ENCODE measurements at regions not wholly inside any gene's neighbourhood (a gene's known extent, or its start where the extent isn't known, plus 50 kb on each side); places are given as distances from the start of the nearest gene placed in this dataset.
"Not testable (repeated sequence)": the region's sequence is repeated elsewhere in the genome, so short reads cannot be mapped to it uniquely, and the experiment has no call there.

DNA sequence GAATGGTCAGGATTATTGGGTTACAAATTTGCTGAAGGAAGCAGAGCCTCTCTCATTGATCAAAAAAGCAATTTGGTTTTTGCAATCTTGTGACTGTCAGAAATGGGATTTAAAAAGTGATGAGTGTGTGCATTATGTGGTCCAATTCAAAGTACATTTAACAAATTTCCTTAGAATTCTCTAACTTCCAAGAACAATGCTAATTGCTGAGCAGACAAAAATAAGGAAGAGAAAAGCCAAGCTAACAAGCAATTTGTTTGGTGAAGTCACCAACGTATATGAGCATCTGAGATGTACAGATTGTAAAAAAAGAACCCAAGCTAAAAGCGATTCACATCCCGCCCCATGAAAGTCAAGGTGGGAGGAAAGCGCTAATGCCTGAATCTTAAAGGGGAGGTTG lies 1643.9 kb downstream of the CDH8 start:
- DNase-seq (ENCODE audit: low spot score), result no peak

- DNase-seq (ENCODE audit: low spot score), result no peak
Observed at GRCh38 chr16:60371591-60371990, 1637.5 kb upstream of the GOT2 start.

DNA sequence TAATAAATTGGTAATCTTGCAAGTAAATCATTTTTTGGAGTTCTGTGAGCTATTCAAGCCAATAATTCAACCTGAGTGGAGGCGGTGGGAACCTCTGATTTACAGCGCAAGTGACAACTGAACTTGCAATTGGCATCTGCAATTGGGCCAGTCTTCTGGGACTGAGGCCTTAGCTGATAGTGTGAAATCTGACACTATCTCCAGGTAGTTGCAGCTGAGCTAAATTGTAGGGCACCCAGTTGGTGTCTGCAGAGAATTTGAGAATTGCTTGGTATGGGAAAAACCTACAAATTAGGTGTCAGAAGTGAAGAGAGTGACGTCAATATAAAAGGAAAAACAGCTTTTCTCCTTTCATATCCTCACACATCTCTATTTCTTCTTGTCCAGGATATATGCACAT lies 1633.6 kb upstream of the GOT2 start:
- DNase-seq (ENCODE audit: low spot score), result no peak

DNA sequence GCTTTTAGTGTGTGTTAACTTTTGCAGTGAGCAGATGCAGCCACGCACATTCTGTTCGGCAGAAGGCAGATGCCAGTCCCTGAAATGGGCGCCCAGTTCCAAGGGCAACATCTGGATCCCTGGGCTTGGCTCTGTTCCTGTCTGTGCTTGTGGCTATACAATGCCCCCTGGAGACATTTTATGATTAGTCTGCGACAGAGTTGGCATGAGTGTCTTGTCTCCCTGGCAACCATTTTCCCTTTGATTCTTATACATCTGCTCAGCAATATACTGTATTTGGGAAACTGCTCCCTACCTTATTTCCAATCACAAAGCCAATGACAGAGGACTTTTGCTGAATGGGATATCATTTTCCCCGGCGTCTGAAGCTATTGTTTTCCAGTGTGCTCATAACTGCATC lies 1629.5 kb upstream of the GOT2 start:
- DNase-seq (ENCODE audit: low spot score), result no peak

DNA sequence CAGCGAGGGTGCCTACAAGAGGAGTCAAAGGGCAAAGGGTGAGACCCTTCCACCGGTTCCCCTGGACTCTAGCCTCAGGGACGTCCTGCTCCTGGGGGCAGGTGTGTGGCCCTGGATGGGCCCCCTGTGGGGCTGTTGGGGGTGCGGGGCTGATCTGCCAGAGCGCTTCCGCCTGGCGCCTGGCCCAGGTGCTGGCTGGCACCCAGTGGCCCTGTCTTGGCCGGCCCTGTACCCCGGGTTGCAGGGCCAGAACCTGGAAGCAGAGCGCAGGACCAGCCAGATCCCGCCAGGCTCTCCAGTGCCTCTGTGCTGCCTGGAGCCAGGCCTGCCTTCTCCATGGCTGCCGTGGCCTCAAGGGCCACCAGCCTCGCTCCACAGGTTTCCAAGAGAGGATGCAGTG lies 1625.8 kb upstream of the GOT2 start:
- DNase-seq (ENCODE audit: low spot score), result not testable (repeated sequence)

GRCh38 chr16:60359412-60359811 lies 1625.3 kb upstream of the GOT2 start:
- not testable (repeated sequence) for DNase-seq (ENCODE audit: low spot score)

DNA sequence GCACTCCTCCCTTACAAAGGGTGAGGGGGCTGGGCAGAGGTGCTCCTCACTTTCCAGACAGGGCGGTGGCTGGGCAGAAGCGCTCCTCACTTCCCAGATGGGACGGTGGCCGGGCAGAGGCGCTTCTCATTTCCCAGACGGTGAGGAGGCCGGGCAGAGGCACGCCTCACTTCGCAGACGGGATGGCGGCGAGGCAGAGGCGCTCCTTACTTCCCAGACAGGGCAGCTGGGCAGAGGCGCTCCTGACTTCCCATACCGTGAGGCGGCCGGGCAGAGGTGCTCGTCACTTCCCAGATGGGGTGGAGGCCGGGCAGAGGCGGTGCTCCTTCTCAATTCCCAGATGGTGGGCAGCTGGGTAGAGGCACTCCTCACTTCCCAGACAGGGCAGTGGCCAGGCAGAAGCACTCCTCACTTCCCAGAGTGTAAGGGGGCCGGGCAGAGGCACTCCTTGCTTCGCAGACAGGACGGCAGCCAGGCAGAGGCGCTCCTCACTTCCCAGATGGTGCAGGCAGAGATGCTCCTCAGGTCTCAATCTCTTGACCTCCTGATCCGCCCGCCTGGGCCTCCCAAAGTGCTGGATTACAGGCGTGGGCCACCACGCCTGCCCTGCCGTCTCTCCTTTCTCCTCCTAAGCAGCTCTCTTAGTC lies 1623.9 kb upstream of the GOT2 start:
- DNase-seq (ENCODE audit: low spot score), result not testable (repeated sequence)

GRCh38 chr16:60346256-60346655 lies 1612.1 kb upstream of the GOT2 start:
- no peak for DNase-seq (ENCODE audit: low spot score)

DNA sequence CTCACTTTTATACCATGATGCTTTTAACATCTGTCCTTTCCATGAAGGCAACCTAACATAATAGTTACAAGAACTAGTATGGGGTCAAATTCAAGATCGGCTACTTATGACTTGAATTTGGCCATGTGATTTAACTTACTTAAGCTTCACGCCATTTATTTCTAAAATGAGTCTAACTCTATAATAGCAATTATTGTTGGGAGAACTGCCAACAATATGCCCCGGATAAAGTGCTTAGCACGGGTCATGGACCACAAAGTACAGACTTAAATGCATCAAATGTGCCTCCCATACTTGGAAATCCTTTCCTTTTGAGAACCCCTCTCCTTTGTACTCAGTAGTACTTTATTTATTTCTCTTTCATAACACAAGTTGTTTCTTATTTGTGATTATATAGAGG lies 1603.6 kb upstream of the GOT2 start:
- no peak for DNase-seq (ENCODE audit: low spot score)

- DNase-seq (ENCODE audit: low spot score), result no peak
Observed at GRCh38 chr16:60331168-60331567, 1597.1 kb upstream of the GOT2 start.

- no peak for DNase-seq (ENCODE audit: low spot score)
Observed at GRCh38 chr16:60329108-60329507, 1595.0 kb upstream of the GOT2 start.

GRCh38 chr16:60328152-60328551 lies 1594.0 kb upstream of the GOT2 start:
- no peak for DNase-seq (ENCODE audit: low spot score)

DNA sequence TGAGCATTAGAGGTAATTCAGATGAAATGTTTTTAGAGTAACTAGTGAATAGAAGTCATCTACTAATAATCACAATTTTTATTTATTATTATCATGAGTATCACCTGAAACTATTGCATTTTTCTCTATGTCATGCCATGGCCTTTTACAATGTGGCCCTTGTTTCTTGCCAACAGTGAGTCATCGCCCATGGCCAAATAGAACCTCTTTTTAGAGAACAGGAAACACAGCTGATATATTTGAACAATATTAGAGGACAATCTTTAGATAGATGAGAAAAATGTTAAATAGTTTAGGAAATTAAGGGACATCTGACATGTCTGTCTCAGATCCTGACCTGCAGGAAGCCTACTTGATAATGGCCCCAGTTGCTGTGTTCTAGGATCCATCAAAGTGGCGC lies 1584.4 kb upstream of the GOT2 start:
- DNase-seq (ENCODE audit: low spot score), result no peak

GRCh38 chr16:60310846-60311445 lies 1576.8 kb upstream of the GOT2 start:
- no peak for DNase-seq (ENCODE audit: low spot score)

DNA sequence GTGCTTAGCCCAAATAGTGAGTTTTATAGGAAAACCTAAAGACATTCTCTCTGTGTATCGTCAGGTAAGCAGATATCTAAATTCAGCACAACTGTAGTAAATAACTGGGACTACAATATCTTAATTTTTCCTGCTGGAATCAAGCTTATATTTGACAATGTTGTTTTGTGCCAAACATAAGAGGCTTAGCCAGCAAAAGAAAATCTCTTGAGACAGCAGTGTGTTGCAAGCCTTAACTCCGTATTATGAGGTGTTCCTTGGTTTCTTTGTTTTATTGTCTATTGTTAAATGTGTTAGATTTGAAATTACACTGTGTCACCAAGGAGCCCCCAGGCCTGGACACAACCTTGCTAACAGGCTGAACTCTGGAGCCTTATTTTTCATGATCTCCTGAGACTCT lies 1570.6 kb upstream of the GOT2 start:
- DNase-seq (ENCODE audit: low spot score), result no peak

DNA sequence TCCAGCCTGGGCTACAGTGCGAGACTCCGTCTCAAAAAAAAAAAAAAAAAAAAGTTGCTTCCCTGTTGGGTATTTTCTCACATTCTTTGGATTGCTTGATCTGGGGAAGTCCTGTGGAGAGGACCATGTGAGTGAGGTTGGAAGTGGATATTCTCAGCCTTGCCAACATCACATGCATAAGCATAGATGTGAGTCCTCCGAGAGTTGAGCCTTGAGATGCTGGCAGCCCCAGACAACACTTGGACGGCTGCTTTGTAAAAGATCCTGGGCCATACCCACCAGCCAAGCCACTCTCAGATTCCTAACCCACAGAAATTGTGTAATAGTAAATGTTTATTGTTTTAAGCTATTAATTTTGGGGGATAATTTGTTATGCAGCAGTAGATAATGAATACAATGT lies 1570.0 kb upstream of the GOT2 start:
- no peak for DNase-seq (ENCODE audit: low spot score)

- DNase-seq (ENCODE audit: low spot score), result no peak
Observed at GRCh38 chr16:60302676-60303075, 1568.6 kb upstream of the GOT2 start.

GRCh38 chr16:60302261-60302660 lies 1568.1 kb upstream of the GOT2 start:
- DNase-seq (ENCODE audit: low spot score), result no peak

- DNase-seq (ENCODE audit: low spot score), result no peak
Observed at GRCh38 chr16:60299241-60299776, 1565.2 kb upstream of the GOT2 start.

GRCh38 chr16:60295451-60295850 lies 1561.3 kb upstream of the GOT2 start:
- DNase-seq (ENCODE audit: low spot score), result no peak

GRCh38 chr16:60285794-60286193 lies 1551.7 kb upstream of the GOT2 start:
- no peak for DNase-seq (ENCODE audit: low spot score)

DNA sequence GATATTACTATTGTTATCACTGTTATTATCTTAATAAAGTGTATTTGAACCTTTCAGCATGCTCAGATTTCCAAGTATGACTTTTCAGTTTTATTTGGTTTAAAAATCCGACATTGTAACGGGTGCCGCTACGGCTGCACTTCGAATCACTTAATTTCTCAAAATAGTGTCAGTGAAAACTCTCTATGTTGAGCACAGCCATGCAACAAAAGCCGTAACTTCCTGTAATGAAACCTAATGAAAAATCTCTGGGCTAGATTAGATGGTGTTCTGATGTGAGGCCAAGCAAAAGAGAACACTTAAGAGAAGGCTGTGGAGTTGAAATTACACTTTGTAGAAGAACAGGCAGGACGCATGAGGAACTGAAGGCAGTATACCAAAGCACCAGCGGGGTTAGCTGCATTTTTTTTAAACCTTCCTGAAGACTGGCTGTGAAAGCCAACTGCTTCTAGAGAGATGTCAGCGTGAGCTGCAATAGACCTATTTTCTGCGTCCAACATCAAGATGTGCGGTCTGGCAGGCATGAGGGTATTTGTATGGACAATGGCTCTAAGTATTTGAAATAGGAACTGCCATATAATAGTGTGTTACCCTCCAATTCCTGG lies 1545.0 kb upstream of the GOT2 start:
- no peak for DNase-seq (ENCODE audit: low spot score)

GRCh38 chr16:60274431-60275019 lies 1540.4 kb upstream of the GOT2 start:
- DNase-seq (ENCODE audit: low spot score), result no peak
